NOMO-1 treated with dmso at 0.1 percent for 144 hours (cell line): ENCODE measurements at regions not wholly inside any gene's neighbourhood (a gene's known extent, or its start where the extent isn't known, plus 50 kb on each side); places are given as distances from the start of the nearest gene placed in this dataset.

Experiments used
- DNase-seq: peaks from one replicate; lab custom pipeline; 2025; ENCODE audit not compliant: unreplicated experiment; lab: John Stamatoyannopoulos, UW

GRCh38 chr13:106306748-106307277, 228.6 kb downstream of the EFNB2 start:
- DNase-seq: no peak

GRCh38 chr13:106302843-106303242, 232.6 kb downstream of the EFNB2 start:
- DNase-seq: no peak

GRCh38 chr13:106302011-106302410, 233.5 kb downstream of the EFNB2 start:
- DNase-seq: no peak

GRCh38 chr13:106299621-106300020, 235.8 kb downstream of the EFNB2 start:
- no peak for DNase-seq

GRCh38 chr13:106297283-106297682, 238.2 kb downstream of the EFNB2 start:
- no peak for DNase-seq

- DNase-seq: no peak
Observed at GRCh38 chr13:106296723-106297122, 238.7 kb downstream of the EFNB2 start.

GRCh38 chr13:106295971-106296370, 239.5 kb downstream of the EFNB2 start:
- no peak for DNase-seq

GRCh38 chr13:106291006-106291405, 244.5 kb downstream of the EFNB2 start:
- DNase-seq: no peak

GRCh38 chr13:106287351-106287750, 248.1 kb downstream of the EFNB2 start:
- no peak for DNase-seq

- no peak for DNase-seq
Observed at GRCh38 chr13:106286811-106287210, 248.7 kb downstream of the EFNB2 start.

GRCh38 chr13:106284358-106284757, 251.1 kb downstream of the EFNB2 start:
- DNase-seq: no peak

GRCh38 chr13:106281426-106281825, 254.0 kb downstream of the EFNB2 start:
- no peak for DNase-seq

GRCh38 chr13:106277484-106278154, 257.8 kb downstream of the EFNB2 start:
- no peak for DNase-seq

GRCh38 chr13:106276876-106277275, 258.6 kb downstream of the EFNB2 start:
- DNase-seq: no peak

GRCh38 chr13:106275446-106276032, 259.9 kb downstream of the EFNB2 start:
- no peak for DNase-seq

- DNase-seq: no peak
Observed at GRCh38 chr13:106274551-106275203, 260.8 kb downstream of the EFNB2 start.

GRCh38 chr13:106263801-106264200, 271.7 kb downstream of the EFNB2 start:
- DNase-seq: no peak

GRCh38 chr13:106262886-106263285, 272.6 kb downstream of the EFNB2 start:
- DNase-seq: no peak

GRCh38 chr13:106261450-106261849, 274.0 kb downstream of the EFNB2 start:
- no peak for DNase-seq

GRCh38 chr13:106260352-106260751, 275.1 kb downstream of the EFNB2 start:
- DNase-seq: no peak

GRCh38 chr13:106259928-106260327, 275.5 kb downstream of the EFNB2 start:
- no peak for DNase-seq

GRCh38 chr13:106246666-106247188, 288.7 kb downstream of the EFNB2 start:
- no peak for DNase-seq
